OCI-M2 (cell line): ENCODE measurements at regions not wholly inside any gene's neighbourhood (a gene's known extent, or its start where the extent isn't known, plus 50 kb on each side); places are given as distances from the start of the nearest gene placed in this dataset.
"Not testable (repeated sequence)": the region's sequence is repeated elsewhere in the genome, so short reads cannot be mapped to it uniquely, and the experiment has no call there.

Experiments used
- DNase-seq: peaks from one replicate; lab custom pipeline; 2025; ENCODE audit not compliant: unreplicated experiment; lab: John Stamatoyannopoulos, UW

GRCh38 chr10:65791979-65792378, 1133.9 kb upstream of the LRRTM3 start:
- no peak for DNase-seq

- no peak for DNase-seq
Observed at GRCh38 chr10:65793738-65794425, 1132.0 kb upstream of the LRRTM3 start.

DNA sequence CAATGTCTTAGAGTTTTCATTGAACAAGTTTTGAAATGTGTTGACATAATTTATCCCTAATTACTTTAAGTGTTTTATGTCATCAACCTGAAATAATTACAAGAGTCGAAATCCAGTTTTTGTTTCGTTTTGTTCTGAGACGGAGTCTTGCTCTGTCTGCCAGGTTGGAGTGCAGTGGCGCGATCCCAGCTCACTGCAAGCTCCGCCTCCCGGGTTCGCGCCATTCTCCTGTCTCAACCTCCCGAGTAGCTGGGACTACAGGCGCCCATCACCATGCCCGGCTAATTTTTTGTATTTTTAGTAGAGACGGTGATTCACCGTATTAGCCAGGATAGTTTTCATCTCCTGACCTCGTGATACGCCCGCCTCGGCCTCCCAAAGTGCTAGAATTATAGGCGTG, 1131.0 kb upstream of the LRRTM3 start:
- not testable (repeated sequence) for DNase-seq

- no peak for DNase-seq
Observed at GRCh38 chr10:65796472-65796871, 1129.4 kb upstream of the LRRTM3 start.

- no peak for DNase-seq
Observed at GRCh38 chr10:65798133-65798532, 1127.7 kb upstream of the LRRTM3 start.

DNA sequence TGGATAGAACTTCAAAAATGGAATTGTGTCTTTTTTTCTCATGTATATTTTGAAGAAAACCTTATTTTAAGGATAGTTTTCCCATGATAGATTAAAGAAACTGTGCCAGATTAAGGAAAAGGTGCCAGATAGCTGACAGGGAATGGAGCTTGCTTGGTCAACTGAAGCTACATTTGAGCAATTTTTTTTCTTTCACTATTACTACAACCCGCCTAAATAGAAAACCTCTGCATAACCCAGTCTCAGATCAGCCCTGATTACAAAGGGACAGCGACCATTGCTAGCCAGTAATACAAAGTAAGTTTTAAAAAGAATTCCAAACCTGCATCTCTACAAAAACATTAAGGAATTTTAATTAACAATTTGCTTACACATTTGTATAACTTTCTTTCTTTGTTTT, 1123.4 kb upstream of the LRRTM3 start:
- DNase-seq, result no peak

DNA sequence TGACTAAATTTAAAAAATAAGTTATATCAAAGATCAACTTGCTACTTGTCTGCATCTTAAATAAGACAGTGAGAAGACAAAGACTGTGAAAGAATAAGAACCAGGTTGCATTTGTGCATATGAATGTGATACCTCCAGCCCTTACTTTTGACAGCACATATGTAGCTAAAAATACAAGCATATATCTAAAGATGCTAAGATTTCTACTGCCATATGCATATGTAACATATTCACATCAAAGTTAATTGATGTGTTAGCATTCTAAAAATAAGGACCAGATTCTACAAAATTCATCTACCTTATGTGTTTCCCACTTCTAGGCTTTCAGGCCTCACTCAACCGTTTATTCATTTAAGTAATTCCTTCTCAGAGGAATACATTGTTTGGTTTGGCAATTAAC, 1120.3 kb upstream of the LRRTM3 start:
- DNase-seq, result no peak

GRCh38 chr10:65805993-65806392, 1119.8 kb upstream of the LRRTM3 start:
- no peak for DNase-seq

DNA sequence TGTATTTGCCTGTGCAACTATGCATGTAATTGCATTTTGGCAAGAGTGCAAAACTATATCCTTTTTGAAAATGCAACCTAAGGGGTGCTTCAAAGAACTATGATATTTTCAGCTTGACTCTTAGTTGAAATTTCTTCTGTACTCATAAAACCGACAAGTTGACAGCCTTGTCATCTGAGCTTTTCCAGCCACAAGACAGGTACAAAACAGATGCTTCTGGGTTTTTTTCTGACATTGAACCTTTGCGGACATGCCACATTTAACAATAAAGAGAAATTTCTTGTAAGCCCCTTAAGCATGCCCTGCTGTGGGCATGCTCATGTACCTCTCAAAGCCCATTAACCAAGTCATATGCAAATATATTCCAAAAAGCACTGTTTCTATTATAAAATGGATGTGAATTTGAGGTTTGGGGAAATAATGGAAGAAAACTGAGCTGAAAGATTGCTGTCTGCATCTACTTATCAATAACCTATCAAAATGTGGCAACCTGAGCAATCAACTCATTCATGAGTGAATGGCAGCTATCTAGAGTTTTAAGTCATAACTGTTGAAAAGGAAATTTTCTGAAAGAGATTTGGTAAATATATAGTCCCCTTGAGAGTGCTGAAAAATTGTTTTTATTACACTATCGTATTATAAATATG, 1117.0 kb upstream of the LRRTM3 start:
- DNase-seq, result no peak

GRCh38 chr10:65811931-65812525, 1113.8 kb upstream of the LRRTM3 start:
- DNase-seq, result no peak

GRCh38 chr10:65816536-65816935, 1109.3 kb upstream of the LRRTM3 start:
- DNase-seq, result no peak

GRCh38 chr10:65818990-65819389, 1106.8 kb upstream of the LRRTM3 start:
- no peak for DNase-seq

DNA sequence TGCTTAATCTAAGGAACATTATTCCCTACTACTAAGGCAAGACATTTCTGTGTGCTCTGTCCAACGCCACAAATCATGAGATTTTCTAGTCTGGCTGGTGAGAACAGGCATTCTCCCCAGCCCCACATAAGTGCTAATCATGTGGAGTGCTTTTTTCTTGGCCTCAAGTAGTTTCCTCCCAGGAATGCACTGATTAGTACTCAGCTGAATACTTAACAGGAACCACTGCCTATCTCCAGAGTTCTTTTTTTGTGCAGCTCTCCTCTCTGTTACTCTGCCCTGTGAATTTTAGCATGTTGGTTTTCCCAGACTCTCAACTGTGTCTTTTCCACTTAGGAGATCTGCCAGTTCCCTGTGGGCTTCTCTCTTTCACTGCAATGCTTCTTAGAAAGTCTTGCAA, 1098.5 kb upstream of the LRRTM3 start:
- no peak for DNase-seq

- no peak for DNase-seq
Observed at GRCh38 chr10:65838811-65839210, 1087.0 kb upstream of the LRRTM3 start.

GRCh38 chr10:65843203-65843602, 1082.6 kb upstream of the LRRTM3 start:
- no peak for DNase-seq

DNA sequence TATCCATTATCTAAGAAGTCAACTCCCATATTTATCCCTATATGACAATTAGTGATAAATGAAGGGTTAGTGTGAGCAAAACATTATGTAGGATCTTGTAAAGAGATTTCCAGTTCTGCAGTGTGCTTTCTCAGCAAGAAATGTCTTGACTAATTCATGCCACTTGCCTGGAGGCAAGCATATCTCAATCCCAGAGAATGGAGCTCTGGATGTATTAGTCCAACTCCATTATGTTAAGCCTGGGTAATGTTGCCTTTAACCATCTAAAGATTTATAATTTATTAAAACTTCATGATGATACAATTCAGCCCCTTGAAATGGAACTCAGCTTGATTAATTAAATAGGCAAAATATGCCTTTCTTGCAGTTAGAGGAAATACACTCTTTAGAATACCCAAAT, 1079.9 kb upstream of the LRRTM3 start:
- no peak for DNase-seq

DNA sequence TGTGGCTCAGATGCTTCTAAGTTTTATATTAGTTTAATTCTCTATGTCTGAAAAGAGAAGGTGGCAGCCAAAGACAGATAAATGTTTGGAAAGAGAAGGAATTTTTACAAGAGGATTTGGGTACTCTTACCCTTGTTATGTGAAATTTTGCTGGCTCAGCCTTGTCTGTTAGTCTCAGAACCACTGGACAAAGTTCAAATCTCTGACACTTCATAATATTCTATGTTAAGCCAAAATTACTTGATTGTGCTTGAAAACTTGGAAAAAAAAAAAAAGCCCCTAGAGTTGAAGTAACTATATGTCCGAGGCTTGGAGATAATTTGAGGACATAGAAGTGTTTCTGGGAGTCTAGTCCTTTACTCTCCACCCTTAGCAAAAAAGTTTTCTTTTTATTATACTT, 1079.3 kb upstream of the LRRTM3 start:
- no peak for DNase-seq

DNA sequence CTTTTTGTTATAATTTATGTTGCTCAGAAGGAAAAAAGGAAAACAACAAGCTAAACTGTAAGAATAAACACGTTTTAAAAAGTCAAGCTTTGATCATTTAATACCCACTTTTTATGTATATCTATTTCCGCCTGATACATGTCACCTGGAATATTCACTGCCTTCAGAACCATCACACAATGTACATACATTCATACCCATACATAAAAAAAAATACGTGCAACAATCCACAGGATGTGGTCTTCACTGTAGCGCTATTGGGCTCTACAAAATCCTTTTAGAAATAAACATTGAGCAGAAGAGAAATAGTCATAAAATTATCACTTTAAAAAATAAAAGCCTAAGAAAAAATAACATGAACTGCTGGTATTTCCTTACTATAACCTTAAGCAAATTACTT, 1078.9 kb upstream of the LRRTM3 start:
- DNase-seq, result no peak

- no peak for DNase-seq
Observed at GRCh38 chr10:65847436-65848230, 1078.2 kb upstream of the LRRTM3 start.

- DNase-seq, result no peak
Observed at GRCh38 chr10:65858841-65859240, 1067.0 kb upstream of the LRRTM3 start.

- no peak for DNase-seq
Observed at GRCh38 chr10:65861249-65861648, 1064.6 kb upstream of the LRRTM3 start.
